ENCODE measurements at regions not wholly inside any gene's neighbourhood (a gene's known extent, or its start where the extent isn't known, plus 50 kb on each side); places are given as distances from the start of the nearest gene placed in this dataset.

- no peaks in the 10 kb centered on the region for H3K36me3 Mint-ChIP-seq
- no peak for DNase-seq
- no peak overlapping the region for H3K27ac Mint-ChIP-seq
- no peaks in the 10 kb centered on the region for H3K9me3 Mint-ChIP-seq
- no peaks in the 10 kb centered on the region for H3K27me3 Mint-ChIP-seq
- H3K4me1 Mint-ChIP-seq, result peaks cover 8% of the 10 kb centered on the region
- H3K4me3 Mint-ChIP-seq, result no peak overlapping the region
These were observed 56.5 kb upstream of the ACVR1 start for GRCh38 chr2:157932480-157933159.

GRCh38 chr2:157931542-157931941 lies 55.4 kb upstream of the ACVR1 start:
- DNase-seq, result no peak
- Mint-ChIP-seq H3K36me3 (no peaks in the 10 kb centered on the region), H3K4me1 (peaks cover 8% of the 10 kb centered on the region), H3K4me3 (no peak overlapping the region), H3K27ac (no peak overlapping the region), H3K27me3 (no peaks in the 10 kb centered on the region), H3K9me3 (no peaks in the 10 kb centered on the region)

- no peak overlapping the region for H3K4me3 Mint-ChIP-seq
- no peaks in the 10 kb centered on the region for H3K27me3 Mint-ChIP-seq
- DNase-seq, result no peak
- no peaks in the 10 kb centered on the region for H3K4me1 Mint-ChIP-seq
- no peak overlapping the region for H3K27ac Mint-ChIP-seq
- no peaks in the 10 kb centered on the region for H3K9me3 Mint-ChIP-seq
- H3K36me3 Mint-ChIP-seq, result no peaks in the 10 kb centered on the region
These were observed 54.6 kb upstream of the ACVR1 start for GRCh38 chr2:157930728-157931127.

- no peak overlapping the region for H3K27ac Mint-ChIP-seq
- DNase-seq, result no peak
- no peaks in the 10 kb centered on the region for H3K36me3 Mint-ChIP-seq
- no peak overlapping the region for H3K4me3 Mint-ChIP-seq
- no peaks in the 10 kb centered on the region for H3K9me3 Mint-ChIP-seq
- H3K4me1 Mint-ChIP-seq, result no peaks in the 10 kb centered on the region
- H3K27me3 Mint-ChIP-seq, result no peaks in the 10 kb centered on the region
These were observed 53.9 kb upstream of the ACVR1 start for GRCh38 chr2:157929871-157930667.

GRCh38 chr2:157928372-157928771 lies 52.2 kb upstream of the ACVR1 start:
- Mint-ChIP-seq H3K9me3 (no peaks in the 10 kb centered on the region), H3K4me1 (no peaks in the 10 kb centered on the region), H3K27me3 (no peaks in the 10 kb centered on the region), H3K27ac (no peak overlapping the region), H3K4me3 (no peak overlapping the region), H3K36me3 (no peaks in the 10 kb centered on the region)
- no peak for DNase-seq

GRCh38 chr2:157927155-157927554 lies 51.0 kb upstream of the ACVR1 start:
- no peaks in the 10 kb centered on the region for H3K36me3 Mint-ChIP-seq

More at GRCh38 chr2:157927155-157927554, 51.0 kb upstream of the ACVR1 start:
- Mint-ChIP-seq H3K27ac (no peak overlapping the region), H3K4me1 (no peaks in the 10 kb centered on the region), H3K9me3 (no peaks in the 10 kb centered on the region), H3K4me3 (no peak overlapping the region), H3K27me3 (no peaks in the 10 kb centered on the region)
- DNase-seq, result no peak
